Osteoblast (primary cell): ENCODE measurements at regions not wholly inside any gene's neighbourhood (a gene's known extent, or its start where the extent isn't known, plus 50 kb on each side); places are given as distances from the start of the nearest gene placed in this dataset.

Experiments used
- DNase-seq: peaks from one replicate; pipeline ENCODE4 v3.0.0; 2011; ENCODE audit warnings: low spot score, mixed read lengths; ENCODE audit not compliant: insufficient read length; ENCODE audit errors: missing footprints
- H2AFZ ChIP-seq: 2 replicates; pipeline ENCODE4 v1.6.0; 2011; ENCODE audit warnings: mild to moderate bottlenecking, low read length
- H3K27ac ChIP-seq: 2 replicates; pipeline ENCODE4 v1.5.1; 2011; ENCODE audit warnings: mild to moderate bottlenecking, low read depth, low read length, moderate library complexity
- H3K27me3 ChIP-seq: 2 replicates; pipeline ENCODE4 v1.6.0; 2012; ENCODE audit warnings: mild to moderate bottlenecking, control low read depth, inconsistent platforms, low read length, moderate library complexity; ENCODE audit not compliant: insufficient read depth
- H3K36me3 ChIP-seq: 2 replicates; pipeline ENCODE4 v1.5.1; 2011; ENCODE audit warnings: mild to moderate bottlenecking, low read length, control low read depth, moderate library complexity; ENCODE audit not compliant: insufficient read depth
- H3K4me1 ChIP-seq: 2 replicates; pipeline ENCODE4 v1.5.1; 2011; ENCODE audit warnings: mild to moderate bottlenecking, low read length, control low read depth, moderate library complexity; ENCODE audit not compliant: insufficient read depth
- H3K4me2 ChIP-seq: 2 replicates; pipeline ENCODE4 v1.6.0; 2011; ENCODE audit warnings: mild to moderate bottlenecking, low read length; ENCODE audit not compliant: insufficient read depth
- H3K4me3 ChIP-seq: fragments of 200-600 bp; sonication (generic); 3 replicates; pipeline ENCODE4 v1.5.1; 2012; ENCODE audit warnings: mild to moderate bottlenecking, low read length, inconsistent platforms; ENCODE audit not compliant: insufficient read depth
- H3K79me2 ChIP-seq: 2 replicates; pipeline ENCODE4 v1.6.0; 2012; ENCODE audit warnings: mild to moderate bottlenecking, low read length, control low read depth, inconsistent platforms; ENCODE audit not compliant: insufficient read depth
- H3K9me3 ChIP-seq: 2 replicates; pipeline ENCODE4 v1.5.1; 2011; ENCODE audit warnings: low read depth, low read length, control low read depth
- H4K20me1 ChIP-seq: 2 replicates; pipeline ENCODE4 v1.6.0; 2012; ENCODE audit warnings: mild to moderate bottlenecking, low read length, control low read depth; ENCODE audit not compliant: insufficient read depth
- CTCF ChIP-seq: IDR thresholded peaks from 2 replicates; pipeline ENCODE4 v1.5.1; 2011; ENCODE audit warnings: mild to moderate bottlenecking, low read depth, low read length, moderate library complexity; ENCODE audit errors: extremely low read depth

- DNase-seq: no peak
- H3K9me3 ChIP-seq: peaks cover 2% of the 10 kb centered on the region
- TF ChIP-seq CTCF: no peak
- no peak overlapping the region for H2AFZ ChIP-seq
- no peak overlapping the region for H3K4me3 ChIP-seq
- no peaks in the 10 kb centered on the region for H3K79me2 ChIP-seq
- H4K20me1 ChIP-seq: no peaks in the 10 kb centered on the region
- H3K27ac ChIP-seq: no peak overlapping the region
- no peaks in the 10 kb centered on the region for H3K36me3 ChIP-seq
- no peaks in the 10 kb centered on the region for H3K27me3 ChIP-seq
- no peaks in the 10 kb centered on the region for H3K4me1 ChIP-seq
- no peak overlapping the region for H3K4me2 ChIP-seq
Measured at GRCh38 chr13:107069108-107069776, 501.3 kb upstream of the ARGLU1 start.

DNA sequence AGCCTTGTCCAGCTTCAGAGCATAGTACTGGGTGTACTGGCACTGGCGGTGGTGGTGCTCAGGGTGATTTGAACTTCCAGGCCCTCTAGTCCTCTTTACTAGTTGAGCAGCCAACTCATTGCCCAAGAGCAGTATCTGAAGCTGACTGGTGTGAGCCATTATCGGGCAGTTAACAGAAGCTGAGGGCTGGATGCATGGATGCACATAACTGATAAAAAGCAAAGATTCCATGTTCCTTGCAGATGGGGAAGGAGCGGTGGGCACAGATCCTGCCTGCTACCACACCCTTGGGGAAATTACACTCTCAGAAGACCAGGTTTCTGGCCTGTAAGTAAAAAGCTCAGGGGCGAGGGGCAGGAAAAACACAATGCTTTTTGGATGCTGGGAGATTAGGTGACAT is 499.4 kb upstream of the ARGLU1 start:
- DNase-seq: no peak
- Histone ChIP-seq H3K4me3 (no peak overlapping the region), H3K79me2 (no peaks in the 10 kb centered on the region), H3K27ac (no peak overlapping the region), H3K9me3 (peaks cover 2% of the 10 kb centered on the region), H4K20me1 (no peaks in the 10 kb centered on the region), H2AFZ (no peak overlapping the region), H3K36me3 (no peaks in the 10 kb centered on the region), H3K27me3 (no peaks in the 10 kb centered on the region), H3K4me2 (no peak overlapping the region), H3K4me1 (no peaks in the 10 kb centered on the region)
- no peak for TF ChIP-seq CTCF

DNA sequence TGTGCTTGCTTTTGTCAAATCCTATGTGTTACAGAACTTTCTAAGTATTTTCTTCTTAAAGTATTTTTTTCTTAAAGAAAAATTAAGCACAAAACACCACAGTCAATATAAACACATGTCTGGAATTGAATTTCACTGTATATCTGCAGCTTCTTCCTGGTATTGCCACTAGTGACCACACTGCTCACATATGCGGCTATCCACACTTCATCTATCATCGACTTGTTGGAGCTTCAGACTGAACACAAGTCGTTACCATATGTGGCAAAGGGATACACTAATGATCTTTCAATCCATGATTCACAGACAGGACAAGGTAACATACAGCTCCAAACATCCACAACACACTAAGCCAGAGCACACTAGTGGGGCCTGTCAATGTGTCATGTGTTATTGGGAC is 498.4 kb upstream of the ARGLU1 start:
- Histone ChIP-seq H4K20me1 (no peaks in the 10 kb centered on the region), H3K36me3 (no peaks in the 10 kb centered on the region), H3K9me3 (peaks cover 2% of the 10 kb centered on the region), H3K4me3 (no peak overlapping the region), H3K79me2 (no peaks in the 10 kb centered on the region), H2AFZ (no peak overlapping the region), H3K27ac (no peak overlapping the region), H3K4me2 (no peak overlapping the region), H3K27me3 (no peaks in the 10 kb centered on the region), H3K4me1 (no peaks in the 10 kb centered on the region)
- no peak for TF ChIP-seq CTCF
- DNase-seq: no peak

GRCh38 chr13:107065036-107065435 is 497.1 kb upstream of the ARGLU1 start:
- no peak overlapping the region for H2AFZ ChIP-seq
- H3K36me3 ChIP-seq: no peaks in the 10 kb centered on the region
- no peaks in the 10 kb centered on the region for H3K27me3 ChIP-seq
- no peaks in the 10 kb centered on the region for H3K4me1 ChIP-seq
- no peak overlapping the region for H3K4me2 ChIP-seq
- peaks cover 2% of the 10 kb centered on the region for H3K9me3 ChIP-seq
- TF ChIP-seq CTCF: no peak
- H3K4me3 ChIP-seq: no peak overlapping the region
- no peak for DNase-seq
- no peaks in the 10 kb centered on the region for H4K20me1 ChIP-seq
- no peaks in the 10 kb centered on the region for H3K79me2 ChIP-seq
- no peak overlapping the region for H3K27ac ChIP-seq
